NCI-H82 treated with DMSO at 0.1 percent for 48 hours (cell line): ENCODE measurements at regions not wholly inside any gene's neighbourhood (a gene's known extent, or its start where the extent isn't known, plus 50 kb on each side); places are given as distances from the start of the nearest gene placed in this dataset.

Experiments used
- DNase-seq: peaks from one replicate; lab custom pipeline; 2025; ENCODE audit not compliant: unreplicated experiment; lab: John Stamatoyannopoulos, UW

DNA sequence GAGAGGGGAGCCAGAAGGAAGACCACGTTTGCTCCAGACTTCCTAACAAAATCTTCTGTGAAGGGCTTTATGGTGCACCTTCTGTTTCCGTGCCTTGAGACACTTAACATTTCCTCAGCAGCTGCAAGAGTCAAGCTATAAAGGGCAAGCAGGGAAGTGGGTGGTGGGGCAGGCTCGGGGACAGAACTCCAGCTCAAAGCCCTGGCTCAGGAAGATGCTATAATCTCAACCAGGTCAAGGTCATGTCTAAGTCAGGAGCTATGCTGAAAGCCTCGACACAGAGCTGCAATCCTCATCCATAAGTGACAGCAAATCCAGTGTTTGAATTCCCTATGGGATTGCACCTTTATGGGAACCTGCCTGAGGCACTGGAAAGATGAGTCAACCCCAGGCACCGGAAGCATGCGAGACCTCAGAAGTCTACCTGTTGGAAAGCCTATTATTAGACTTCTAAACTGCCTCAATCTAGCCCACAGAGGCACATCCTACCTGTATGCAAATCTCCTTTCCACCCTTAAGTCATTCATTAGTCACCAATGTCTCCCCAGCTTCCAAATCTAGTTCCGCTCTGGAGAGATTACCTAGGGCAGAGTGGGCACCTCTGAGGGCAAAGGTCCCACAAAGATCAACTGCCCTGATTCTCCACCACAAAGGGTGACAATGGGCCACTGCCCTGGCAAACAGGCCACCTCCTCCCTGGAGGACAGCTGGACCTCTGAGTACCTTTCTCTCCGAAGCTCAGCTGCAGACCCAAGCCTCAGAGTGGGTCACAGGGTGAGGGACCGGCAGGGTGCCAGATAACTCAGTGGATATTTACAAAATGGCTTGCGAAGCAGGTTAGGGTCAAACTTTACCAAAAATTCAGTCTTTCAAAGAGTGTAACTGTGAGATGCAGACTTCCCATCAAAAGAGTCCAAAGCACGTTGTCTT lies 287.0 kb downstream of the CDC5L start:
- DNase-seq, result no peak

DNA sequence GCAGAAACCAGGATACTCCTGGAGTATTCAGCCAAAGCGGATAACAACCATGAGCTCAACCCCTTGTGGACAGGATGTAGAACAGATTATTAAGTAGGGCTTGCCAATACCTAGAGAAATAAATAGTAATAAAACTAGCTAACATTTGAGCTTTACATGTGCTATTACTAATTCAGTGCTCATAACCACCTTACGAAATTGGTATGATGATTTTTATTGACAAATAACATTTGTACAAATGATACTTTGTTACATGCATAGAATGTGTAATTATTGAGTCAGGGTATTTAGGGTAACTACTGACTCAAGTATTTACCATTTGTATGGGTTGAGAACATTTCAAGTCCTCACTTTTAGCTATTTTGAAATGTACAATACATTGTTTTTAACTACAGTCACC lies 287.9 kb downstream of the CDC5L start:
- DNase-seq, result no peak

- no peak for DNase-seq
Observed at GRCh38 chr6:44676246-44676790, 288.8 kb downstream of the CDC5L start.

DNA sequence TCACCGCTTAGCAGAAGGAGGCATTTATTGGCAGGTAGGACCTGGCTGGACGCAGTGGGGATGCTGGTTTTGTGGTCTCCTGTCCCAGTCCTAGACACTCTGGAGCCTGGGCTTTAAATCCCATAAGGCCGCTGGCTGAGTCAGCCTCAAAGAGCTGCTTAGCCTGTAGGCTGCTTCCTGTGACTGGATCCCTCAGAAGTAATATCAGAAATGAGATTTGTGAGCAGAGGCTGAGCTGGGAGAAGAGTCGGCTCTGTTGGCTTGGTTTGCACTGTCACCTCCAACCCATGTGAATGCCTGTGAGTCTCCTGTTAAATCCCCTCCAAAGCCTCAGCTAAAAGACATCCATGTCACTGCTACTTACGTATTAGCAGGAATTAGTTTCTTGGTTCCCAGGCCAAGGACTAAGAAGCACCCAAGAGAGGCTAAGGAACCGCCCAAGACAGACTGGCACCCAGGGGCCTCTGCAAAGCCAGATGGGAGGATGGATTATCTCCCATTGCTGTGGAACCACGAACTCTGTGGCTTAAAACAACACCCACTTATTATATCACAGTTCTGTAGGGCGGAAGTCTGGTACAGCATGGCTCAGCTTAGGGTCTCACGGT lies 289.4 kb downstream of the CDC5L start:
- peak; percentile 97 for DNase-seq

GRCh38 chr6:44678252-44678935 lies 290.9 kb downstream of the CDC5L start:
- DNase-seq, result no peak

DNA sequence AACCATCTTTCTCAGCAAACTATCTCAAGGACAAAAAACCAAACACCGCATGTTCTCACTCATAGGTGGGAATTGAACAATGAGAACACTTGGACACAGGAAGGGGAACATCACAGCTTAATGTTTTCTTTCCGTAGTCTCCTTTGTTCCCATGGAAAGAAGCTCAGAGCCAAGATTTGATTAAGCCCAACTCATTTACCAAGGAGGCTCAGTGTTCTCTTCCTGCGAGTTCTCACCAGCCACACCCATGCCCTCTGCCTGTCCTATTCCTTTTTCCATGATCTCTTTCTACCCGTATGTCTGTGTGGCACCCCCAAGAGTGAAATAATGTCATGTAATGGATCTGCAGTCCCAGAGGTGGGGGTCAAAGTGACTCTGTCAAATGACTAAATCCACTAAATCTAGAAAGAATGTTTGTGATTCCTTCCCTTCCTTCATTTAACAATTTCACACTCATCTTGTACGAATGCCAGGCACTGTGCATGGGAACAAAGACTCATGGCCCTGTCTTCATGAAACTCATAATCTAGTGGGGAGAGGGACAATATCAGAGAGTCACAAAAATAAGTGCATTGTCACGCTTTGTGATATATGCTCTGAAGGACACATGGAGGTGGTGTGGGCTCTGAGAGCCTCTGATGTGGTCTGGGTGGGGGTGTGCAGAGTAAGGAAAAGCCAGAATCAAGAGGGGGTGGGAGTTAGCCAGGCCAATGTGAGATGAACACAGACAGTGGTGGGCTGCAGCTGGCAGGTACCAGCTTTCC lies 292.1 kb downstream of the CDC5L start:
- no peak for DNase-seq

DNA sequence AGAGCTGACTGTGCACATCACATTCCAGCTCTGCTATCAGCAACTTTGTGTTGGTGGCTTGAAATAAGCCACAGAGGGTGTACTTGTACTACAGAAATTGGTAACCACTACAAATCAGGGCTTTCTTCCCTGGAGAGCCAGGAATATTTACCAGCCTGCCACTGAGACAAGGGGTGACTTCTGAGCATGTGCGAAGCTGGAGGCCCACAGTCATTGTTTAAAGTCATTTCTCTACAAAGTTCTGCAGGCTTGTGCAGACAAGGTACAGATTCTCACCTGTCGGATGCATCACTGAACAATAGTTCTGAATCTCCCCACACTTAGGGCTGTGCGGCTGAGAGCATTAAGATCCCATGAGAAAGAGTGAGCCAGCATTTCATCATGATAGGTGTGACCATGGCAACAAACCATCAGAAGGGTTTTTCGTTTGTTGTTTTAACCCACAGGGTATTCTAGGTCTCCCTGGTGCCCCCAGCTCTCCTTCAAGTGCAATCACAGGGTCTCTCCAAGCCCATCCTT lies 292.8 kb downstream of the CDC5L start:
- no peak for DNase-seq

DNA sequence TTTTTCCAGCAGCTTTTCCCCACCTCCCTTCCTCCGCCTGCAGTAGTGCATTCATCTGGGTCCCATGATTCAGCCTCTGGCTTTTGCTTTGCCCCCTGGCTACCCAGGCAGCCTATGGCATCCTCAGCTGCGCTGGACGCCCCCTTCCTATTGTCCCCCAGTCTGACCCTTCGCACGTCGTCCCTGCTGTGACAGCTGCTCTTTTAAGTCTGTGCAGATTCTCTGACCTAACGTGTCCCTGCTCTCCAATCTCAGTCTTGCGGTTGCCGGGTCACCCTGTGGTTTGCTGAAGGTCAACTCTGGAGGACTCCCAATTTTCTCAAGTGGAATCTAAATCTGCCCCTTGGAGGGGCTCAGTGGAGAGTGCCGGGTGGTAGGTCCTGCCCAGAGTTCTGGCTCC lies 294.3 kb downstream of the CDC5L start:
- no peak for DNase-seq

DNA sequence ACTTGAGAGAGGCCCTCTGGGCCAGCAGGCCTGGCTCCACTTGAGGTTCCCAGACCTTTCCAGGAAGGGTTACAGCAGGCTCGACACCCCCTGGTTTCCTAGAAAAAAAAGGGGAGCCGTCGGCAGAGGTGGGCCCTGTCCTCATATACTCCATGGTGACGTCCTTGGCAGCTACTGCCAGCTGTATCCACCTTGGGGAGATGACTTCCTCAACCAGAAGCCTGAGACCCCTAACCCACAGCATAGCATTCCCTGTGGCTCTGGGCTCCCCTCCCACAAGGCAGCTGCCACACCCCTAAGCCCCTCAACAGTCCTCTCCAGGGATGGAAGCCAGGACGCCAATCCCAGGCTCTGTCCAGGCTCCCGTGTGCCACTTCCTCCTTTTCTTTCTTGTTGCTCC lies 294.8 kb downstream of the CDC5L start:
- DNase-seq, result no peak

GRCh38 chr6:44682987-44683779 lies 295.7 kb downstream of the CDC5L start:
- no peak for DNase-seq

GRCh38 chr6:44685213-44685612 lies 297.7 kb downstream of the CDC5L start:
- DNase-seq, result no peak

- no peak for DNase-seq
Observed at GRCh38 chr6:44696099-44696498, 308.6 kb downstream of the CDC5L start.

- no peak for DNase-seq
Observed at GRCh38 chr6:44696686-44697085, 309.2 kb downstream of the CDC5L start.

GRCh38 chr6:44697327-44697726 lies 309.8 kb downstream of the CDC5L start:
- DNase-seq, result peak; percentile 98

DNA sequence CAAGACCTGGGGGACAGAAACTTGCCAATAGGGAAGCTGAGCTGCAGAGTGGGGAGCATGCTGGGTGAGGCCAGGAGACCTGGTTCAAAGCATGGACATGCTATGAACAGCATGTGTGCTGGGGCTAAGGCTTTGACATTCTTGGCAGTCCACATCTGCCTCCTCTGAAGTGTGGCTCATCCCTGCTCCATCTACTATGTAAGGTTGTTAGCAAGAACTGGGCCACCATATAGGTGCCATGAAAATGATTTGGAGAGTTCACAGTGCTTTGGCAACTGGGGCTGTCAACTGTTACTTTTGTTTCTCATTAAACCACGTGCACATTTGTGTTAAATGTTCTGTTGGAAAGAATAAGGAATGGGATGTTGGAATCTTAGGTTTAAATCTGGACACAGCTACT lies 311.1 kb downstream of the CDC5L start:
- no peak for DNase-seq

DNA sequence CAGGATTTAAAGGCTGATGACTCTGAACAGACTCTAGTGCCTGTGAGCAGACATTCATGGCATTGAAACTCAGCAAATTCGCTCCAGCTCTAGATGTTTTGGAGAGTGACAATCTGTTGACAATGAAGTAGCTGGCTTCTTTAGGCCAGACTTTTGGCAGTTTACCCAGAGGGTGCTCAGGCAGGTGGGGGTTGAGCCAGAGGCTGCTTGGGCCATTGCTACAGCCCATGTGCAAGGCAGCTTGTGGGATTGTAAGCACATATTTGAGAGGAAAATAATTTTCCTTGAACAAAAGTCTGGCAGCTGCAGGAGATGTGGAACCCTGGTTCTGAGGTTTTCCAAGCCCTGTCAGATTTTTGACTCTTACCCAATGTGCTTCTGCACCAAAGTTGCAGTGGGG lies 311.6 kb downstream of the CDC5L start:
- no peak for DNase-seq

DNA sequence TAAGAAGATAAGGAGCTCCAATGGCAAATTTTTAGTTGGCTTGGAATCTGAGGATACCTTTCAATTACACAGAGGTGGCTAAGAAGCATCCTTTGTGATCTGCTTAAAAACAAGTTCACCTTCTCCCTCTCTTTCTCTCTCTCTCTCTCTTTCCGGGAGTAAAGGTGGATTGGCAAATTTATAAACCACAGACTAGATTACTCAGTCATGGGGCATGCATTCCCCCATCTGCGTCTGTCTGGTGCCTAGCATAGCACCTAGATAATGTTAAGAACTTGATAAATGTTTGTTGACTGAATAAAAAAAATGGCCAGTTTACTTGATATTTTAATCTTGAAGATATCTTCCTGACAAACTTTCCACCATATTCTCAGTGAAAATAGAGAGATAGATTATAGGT lies 312.3 kb downstream of the CDC5L start:
- DNase-seq, result no peak

DNA sequence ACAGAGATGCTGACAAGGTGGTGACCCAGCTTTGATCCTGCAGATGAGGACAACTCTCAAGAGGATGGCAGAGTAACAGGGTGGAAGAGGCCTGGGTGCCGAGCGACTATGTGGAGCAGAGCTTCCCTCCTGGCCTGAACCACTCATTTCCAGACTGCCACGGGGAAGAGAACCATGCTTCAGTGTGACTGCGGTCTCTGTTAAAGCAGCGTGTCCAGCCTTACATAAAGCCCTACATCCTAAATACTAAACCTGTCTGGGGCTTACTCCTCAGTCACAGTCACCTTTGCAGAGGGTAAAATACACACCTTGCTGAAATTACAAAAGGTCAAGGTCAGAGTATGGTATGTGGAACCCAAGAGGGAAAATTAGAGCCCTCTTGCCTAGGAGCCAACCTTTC lies 312.9 kb downstream of the CDC5L start:
- no peak for DNase-seq

DNA sequence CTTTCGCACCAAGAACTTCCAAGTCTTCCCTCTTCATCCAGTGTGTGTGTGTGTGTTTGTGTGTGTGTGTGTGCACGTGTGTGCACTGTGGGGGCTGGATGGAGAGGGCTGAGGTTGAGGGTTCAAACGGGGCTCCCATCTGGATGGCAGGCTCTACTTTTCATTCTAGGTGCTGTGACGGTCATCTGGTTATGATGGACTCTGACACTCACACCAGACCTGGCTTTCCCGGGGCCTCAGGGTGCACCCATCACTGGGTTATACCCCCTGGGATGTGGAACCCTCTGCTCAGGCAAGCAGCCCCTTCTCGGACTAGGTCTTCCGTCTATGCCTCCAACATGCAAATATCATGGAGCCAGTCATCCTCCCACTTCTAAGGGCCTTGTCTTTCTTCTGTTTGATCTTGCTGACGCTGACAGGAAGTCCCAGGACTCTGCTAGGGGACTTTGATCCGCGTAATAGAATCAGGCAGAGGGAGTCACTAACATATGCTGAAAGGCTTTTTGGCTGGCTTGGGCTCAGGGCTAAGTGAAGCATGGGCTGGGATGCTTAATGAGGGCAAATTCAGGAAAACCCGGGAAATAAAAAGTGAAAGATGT lies 313.6 kb downstream of the CDC5L start:
- peak; percentile 42 for DNase-seq
